Loucy (cell line): ENCODE measurements at regions not wholly inside any gene's neighbourhood (a gene's known extent, or its start where the extent isn't known, plus 50 kb on each side); places are given as distances from the start of the nearest gene placed in this dataset.

Source experiments
- H2AFZ ChIP-seq: fragments of 200-600 bp; sonication (generic); 2 replicates; pipeline ENCODE4 v1.6.0; 2016; ENCODE audit warnings: antibody characterized with exemption, mild to moderate bottlenecking, low read length, moderate library complexity
- H3F3A ChIP-seq: fragments of 200-600 bp; 2 replicates; pipeline ENCODE4 v1.6.0; 2016; ENCODE audit warnings: antibody characterized with exemption, low read depth, mild to moderate bottlenecking
- H3K27me3 ChIP-seq: fragments of 200-600 bp; sonication (generic); 2 replicates; pipeline ENCODE4 v1.6.1; 2014; ENCODE audit warnings: low read length, mild to moderate bottlenecking; ENCODE audit not compliant: insufficient read depth, poor library complexity, severe bottlenecking
- H3K36me3 ChIP-seq: fragments of 200-600 bp; sonication (generic); 2 replicates; pipeline ENCODE4 v1.6.1; 2016; ENCODE audit warnings: low read length; ENCODE audit not compliant: insufficient read depth
- H3K4me1 ChIP-seq: fragments of 200-600 bp; sonication (generic); 2 replicates; pipeline ENCODE4 v1.5.1; 2014; ENCODE audit warnings: low read length, mild to moderate bottlenecking; ENCODE audit not compliant: insufficient read depth, poor library complexity, severe bottlenecking
- H3K4me2 ChIP-seq: fragments of 200-600 bp; sonication (generic); 2 replicates; pipeline ENCODE4 v1.6.0; 2014; ENCODE audit warnings: antibody characterized with exemption, low read length, low read depth, mild to moderate bottlenecking; ENCODE audit not compliant: poor library complexity, severe bottlenecking
- H3K4me3 ChIP-seq: fragments of 200-600 bp; sonication (generic); 2 replicates; pipeline ENCODE4 v1.5.1; 2014; ENCODE audit warnings: low read length, mild to moderate bottlenecking, mixed read lengths; ENCODE audit not compliant: poor library complexity, severe bottlenecking
- H3K79me2 ChIP-seq: fragments of 200-600 bp; sonication (generic); 2 replicates; pipeline ENCODE4 v1.6.1; 2014; ENCODE audit warnings: low read length; ENCODE audit not compliant: insufficient read depth
- H3K9ac ChIP-seq: fragments of 200-600 bp; sonication (generic); 2 replicates; pipeline ENCODE4 v1.6.0; 2014; ENCODE audit warnings: mild to moderate bottlenecking, low read depth, low read length, moderate library complexity; ENCODE audit not compliant: poor library complexity, severe bottlenecking
- H3K9me2 ChIP-seq: fragments of 200-600 bp; sonication (generic); replicated peaks from 2 replicates; pipeline ENCODE4 v1.6.1; 2016; ENCODE audit warnings: low read depth, low read length, mixed read lengths
- H3K9me3 ChIP-seq: fragments of 200-600 bp; sonication (generic); 2 replicates; pipeline ENCODE4 v1.6.1; 2014; ENCODE audit warnings: mild to moderate bottlenecking, antibody characterized with exemption, low read length, low read depth; ENCODE audit not compliant: insufficient read depth
- H4K20me1 ChIP-seq: fragments of 200-600 bp; sonication (generic); 2 replicates; pipeline ENCODE4 v1.6.0; 2014; ENCODE audit warnings: antibody characterized with exemption, low read length, mild to moderate bottlenecking; ENCODE audit not compliant: insufficient read depth, poor library complexity, severe bottlenecking
- EZH2phosphoT487 ChIP-seq: fragments of 200-600 bp; IDR thresholded peaks from 2 replicates; pipeline ENCODE4 v1.6.1; 2018; ENCODE audit warnings: antibody characterized with exemption, mild to moderate bottlenecking, moderate library complexity, borderline replicate concordance
- TF ChIP-seq, protein P1 (sequence below): fragments of 200-600 bp; sonication (generic); conservative IDR thresholded peaks from 2 replicates; pipeline ENCODE4 v1.5.1; 2014; ENCODE audit warnings: mild to moderate bottlenecking, antibody characterized with exemption, low read length

DNA sequence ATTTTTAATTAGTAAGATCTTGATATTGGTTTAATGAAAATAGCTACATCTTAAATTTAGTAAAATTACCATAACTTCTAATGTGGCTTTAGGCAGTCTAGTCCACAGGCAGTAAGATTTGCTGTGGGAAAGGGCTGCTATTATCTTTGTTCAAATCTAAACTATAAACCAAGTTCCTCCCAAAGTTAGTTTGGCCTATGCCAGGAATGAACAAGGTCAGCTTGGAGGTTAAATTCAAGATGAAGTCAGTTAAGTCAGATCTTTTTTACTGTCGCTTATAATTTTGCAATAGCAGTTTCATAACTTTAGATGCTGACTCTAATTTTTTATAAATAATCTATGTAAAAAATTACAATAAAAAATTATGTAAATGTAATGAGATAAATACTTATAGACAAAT lies 1016.9 kb upstream of the ALCAM start:
- Histone ChIP-seq H3K9me3 (no peaks in the 10 kb centered on the region), H3K9me2 (no peaks in the 10 kb centered on the region), H3K79me2 (no peaks in the 10 kb centered on the region), H3K4me3 (no peak overlapping the region), H3F3A (no peaks in the 10 kb centered on the region), H3K4me2 (no peak overlapping the region), H3K27me3 (no peaks in the 10 kb centered on the region), H2AFZ (no peak overlapping the region), H3K36me3 (no peaks in the 10 kb centered on the region), H3K9ac (no peak overlapping the region), H4K20me1 (no peaks in the 10 kb centered on the region), H3K4me1 (no peaks in the 10 kb centered on the region)
- TF ChIP-seq, protein P1, sequence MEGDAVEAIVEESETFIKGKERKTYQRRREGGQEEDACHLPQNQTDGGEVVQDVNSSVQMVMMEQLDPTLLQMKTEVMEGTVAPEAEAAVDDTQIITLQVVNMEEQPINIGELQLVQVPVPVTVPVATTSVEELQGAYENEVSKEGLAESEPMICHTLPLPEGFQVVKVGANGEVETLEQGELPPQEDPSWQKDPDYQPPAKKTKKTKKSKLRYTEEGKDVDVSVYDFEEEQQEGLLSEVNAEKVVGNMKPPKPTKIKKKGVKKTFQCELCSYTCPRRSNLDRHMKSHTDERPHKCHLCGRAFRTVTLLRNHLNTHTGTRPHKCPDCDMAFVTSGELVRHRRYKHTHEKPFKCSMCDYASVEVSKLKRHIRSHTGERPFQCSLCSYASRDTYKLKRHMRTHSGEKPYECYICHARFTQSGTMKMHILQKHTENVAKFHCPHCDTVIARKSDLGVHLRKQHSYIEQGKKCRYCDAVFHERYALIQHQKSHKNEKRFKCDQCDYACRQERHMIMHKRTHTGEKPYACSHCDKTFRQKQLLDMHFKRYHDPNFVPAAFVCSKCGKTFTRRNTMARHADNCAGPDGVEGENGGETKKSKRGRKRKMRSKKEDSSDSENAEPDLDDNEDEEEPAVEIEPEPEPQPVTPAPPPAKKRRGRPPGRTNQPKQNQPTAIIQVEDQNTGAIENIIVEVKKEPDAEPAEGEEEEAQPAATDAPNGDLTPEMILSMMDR: no peak
- TF ChIP-seq EZH2phosphoT487: no peak

DNA sequence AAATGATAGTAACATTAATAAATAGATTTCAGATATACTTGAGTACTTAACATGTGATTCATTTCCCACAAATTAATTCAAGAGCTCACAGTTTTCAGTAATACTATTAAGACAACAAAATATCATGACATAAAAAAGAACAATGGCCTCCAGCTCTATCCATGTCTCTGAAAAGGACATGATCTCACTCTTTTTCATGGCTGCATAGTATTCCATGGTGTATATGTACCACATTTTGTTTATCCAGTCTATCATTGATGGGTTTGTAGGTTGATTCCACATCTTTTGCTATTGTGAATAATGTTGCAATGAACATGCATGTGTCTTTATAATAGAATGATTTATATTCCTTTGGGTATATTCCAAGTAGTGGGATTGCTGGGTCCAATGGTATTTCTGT lies 1012.8 kb upstream of the ALCAM start:
- no peaks in the 10 kb centered on the region for H3F3A ChIP-seq

DNA sequence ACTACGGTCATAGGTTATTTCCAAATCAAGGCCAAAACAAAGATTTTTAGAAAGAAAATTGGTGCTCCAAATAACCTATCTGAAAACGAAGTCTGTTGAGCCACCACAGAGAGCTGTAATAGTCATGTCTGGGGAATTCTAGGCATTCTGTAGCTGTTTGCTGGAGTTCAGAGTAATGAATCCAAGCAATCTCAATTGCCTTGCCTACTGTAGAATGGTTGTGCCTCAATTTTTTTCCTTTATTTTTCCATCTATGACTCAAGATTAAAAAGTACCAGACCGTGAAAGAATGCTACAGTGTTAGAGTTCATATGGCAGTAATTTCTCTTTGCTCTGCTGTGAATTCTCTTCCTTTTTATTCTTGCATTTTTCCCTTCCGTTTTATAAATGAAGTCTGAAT lies 1007.2 kb upstream of the ALCAM start:
- no peak overlapping the region for H2AFZ ChIP-seq
- H3K4me3 ChIP-seq: no peak overlapping the region
- no peak overlapping the region for H3K9ac ChIP-seq
- H3K9me2 ChIP-seq: no peaks in the 10 kb centered on the region
- no peak overlapping the region for H3K4me2 ChIP-seq
- H3K79me2 ChIP-seq: no peaks in the 10 kb centered on the region
- H3K27me3 ChIP-seq: no peaks in the 10 kb centered on the region
- TF ChIP-seq EZH2phosphoT487: no peak
- TF ChIP-seq, protein P1: no peak
- no peaks in the 10 kb centered on the region for H4K20me1 ChIP-seq
- H3F3A ChIP-seq: no peaks in the 10 kb centered on the region
- no peaks in the 10 kb centered on the region for H3K4me1 ChIP-seq
- H3K9me3 ChIP-seq: no peaks in the 10 kb centered on the region
- H3K36me3 ChIP-seq: no peaks in the 10 kb centered on the region

More for the DNA sequence above, 1012.8 kb upstream of the ALCAM start:
- no peak overlapping the region for H3K4me2 ChIP-seq
- no peak for TF ChIP-seq EZH2phosphoT487
- TF ChIP-seq, protein P1: no peak
- no peaks in the 10 kb centered on the region for H3K9me3 ChIP-seq
- no peaks in the 10 kb centered on the region for H3K4me1 ChIP-seq
- no peak overlapping the region for H2AFZ ChIP-seq
- H3K36me3 ChIP-seq: no peaks in the 10 kb centered on the region
- H4K20me1 ChIP-seq: no peaks in the 10 kb centered on the region
- H3K27me3 ChIP-seq: no peaks in the 10 kb centered on the region
- no peak overlapping the region for H3K4me3 ChIP-seq
- no peak overlapping the region for H3K9ac ChIP-seq
- no peaks in the 10 kb centered on the region for H3K79me2 ChIP-seq
- H3K9me2 ChIP-seq: no peaks in the 10 kb centered on the region
